ENCODE measurements at regions not wholly inside any gene's neighbourhood (a gene's known extent, or its start where the extent isn't known, plus 50 kb on each side); places are given as distances from the start of the nearest gene placed in this dataset.

- TF ChIP-seq CTCF (IDR thresholded peaks at IDR 0.05) = no peak
- no peak for TF ChIP-seq EP300 (IDR thresholded peaks at IDR 0.05)
Measured at GRCh38 chr16:87092958-87093357, 224.2 kb downstream of the C16orf95 start.

Measured in ovary (tissue), 3 donors.